ENCODE measurements at regions not wholly inside any gene's neighbourhood (a gene's known extent, or its start where the extent isn't known, plus 50 kb on each side); places are given as distances from the start of the nearest gene placed in this dataset.

DNA sequence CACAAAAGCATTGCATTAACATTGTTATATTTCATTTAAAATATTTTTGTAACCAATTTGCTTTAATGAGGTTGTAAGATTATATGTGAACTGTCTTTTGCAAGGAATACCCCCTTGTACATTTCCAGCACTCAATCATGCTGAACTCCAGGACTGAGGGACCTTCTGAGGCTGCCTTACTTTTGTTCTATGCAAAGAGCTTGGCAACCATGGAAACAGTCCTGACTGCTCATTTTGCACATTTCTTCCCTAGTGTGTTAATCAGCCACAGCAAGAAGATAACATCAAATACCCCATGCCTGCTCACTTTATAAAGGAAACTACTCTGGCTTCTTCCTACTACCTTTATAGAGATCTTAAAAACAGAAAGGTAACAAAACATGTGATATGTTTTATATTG lies 355.6 kb upstream of the IZUMO3 start:
- ChIA-PET POLR2A (no interaction called here), CTCF (ENCODE audit: low intra/inter-chr PET ratio, low total read pairs) (no interaction called here)
- BruUV-seq (replicated peaks): no TSS peak
- intact Hi-C loops (cut with micrococcal nuclease; ENCODE audit: unreplicated experiment) (no loop called here), in situ Hi-C loops (cut with HindIII; ENCODE audit: extremely low pct_ligation_motif_present, low pct_unique_long_range_greater_than_20kb) (no loop called here)
- H3K79me2 ChIP-seq (ENCODE audit: insufficient read depth, low read length): no peaks in the 10 kb centered on the region
- FAIRE-seq (no peak), DNase-seq (ENCODE audit: low spot score) (no peak), ATAC-seq (no peak)
- TF ChIP-seq ZNF549 (CRISPR knock-in tag; IDR thresholded peaks at IDR 0.05) (no peak), ZNF335 (CRISPR knock-in tag; IDR thresholded peaks at IDR 0.05) (no peak), KAT7 (CRISPR knock-in tag; IDR thresholded peaks at IDR 0.05; ENCODE audit: borderline replicate concordance) (no peak), EZH2 (conservative IDR thresholded peaks at IDR 0.05; ENCODE audit: low read depth, low read length) (no peak)
- TF ChIP-seq, protein P1, sequence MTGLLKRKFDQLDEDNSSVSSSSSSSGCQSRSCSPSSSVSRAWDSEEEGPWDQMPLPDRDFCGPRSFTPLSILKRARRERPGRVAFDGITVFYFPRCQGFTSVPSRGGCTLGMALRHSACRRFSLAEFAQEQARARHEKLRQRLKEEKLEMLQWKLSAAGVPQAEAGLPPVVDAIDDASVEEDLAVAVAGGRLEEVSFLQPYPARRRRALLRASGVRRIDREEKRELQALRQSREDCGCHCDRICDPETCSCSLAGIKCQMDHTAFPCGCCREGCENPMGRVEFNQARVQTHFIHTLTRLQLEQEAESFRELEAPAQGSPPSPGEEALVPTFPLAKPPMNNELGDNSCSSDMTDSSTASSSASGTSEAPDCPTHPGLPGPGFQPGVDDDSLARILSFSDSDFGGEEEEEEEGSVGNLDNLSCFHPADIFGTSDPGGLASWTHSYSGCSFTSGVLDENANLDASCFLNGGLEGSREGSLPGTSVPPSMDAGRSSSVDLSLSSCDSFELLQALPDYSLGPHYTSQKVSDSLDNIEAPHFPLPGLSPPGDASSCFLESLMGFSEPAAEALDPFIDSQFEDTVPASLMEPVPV (CRISPR knock-in tag; IDR thresholded peaks at IDR 0.05): no peak
- TF ChIP-seq, protein P2, sequence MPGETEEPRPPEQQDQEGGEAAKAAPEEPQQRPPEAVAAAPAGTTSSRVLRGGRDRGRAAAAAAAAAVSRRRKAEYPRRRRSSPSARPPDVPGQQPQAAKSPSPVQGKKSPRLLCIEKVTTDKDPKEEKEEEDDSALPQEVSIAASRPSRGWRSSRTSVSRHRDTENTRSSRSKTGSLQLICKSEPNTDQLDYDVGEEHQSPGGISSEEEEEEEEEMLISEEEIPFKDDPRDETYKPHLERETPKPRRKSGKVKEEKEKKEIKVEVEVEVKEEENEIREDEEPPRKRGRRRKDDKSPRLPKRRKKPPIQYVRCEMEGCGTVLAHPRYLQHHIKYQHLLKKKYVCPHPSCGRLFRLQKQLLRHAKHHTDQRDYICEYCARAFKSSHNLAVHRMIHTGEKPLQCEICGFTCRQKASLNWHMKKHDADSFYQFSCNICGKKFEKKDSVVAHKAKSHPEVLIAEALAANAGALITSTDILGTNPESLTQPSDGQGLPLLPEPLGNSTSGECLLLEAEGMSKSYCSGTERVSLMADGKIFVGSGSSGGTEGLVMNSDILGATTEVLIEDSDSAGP (CRISPR knock-in tag; IDR thresholded peaks at IDR 0.05; ENCODE audit: borderline replicate concordance): no peak
- H3K27ac ChIP-seq (ENCODE audit: extremely low read length, insufficient read depth, low read length): no peak overlapping the region
- no peak overlapping the region for H3K4me3 ChIP-seq (replicated peaks in 1 of 3; ENCODE audit: insufficient read depth in 1 of 3, low read depth in 2 of 3, low read length in 3 of 3)
- no peaks in the 10 kb centered on the region for H3K4me1 ChIP-seq (ENCODE audit: insufficient read depth, low read length)
- no peaks in the 10 kb centered on the region for H4K20me1 ChIP-seq (ENCODE audit: insufficient read depth, low read length)
- H2AFZ ChIP-seq (ENCODE audit: low read length): no peak overlapping the region
- H3K9me3 ChIP-seq (ENCODE audit: low read length): peaks cover 10% of the 10 kb centered on the region; the same call in 1 of the 2 replicates
- no peaks in the 10 kb centered on the region for H3K27me3 ChIP-seq (ENCODE audit: control insufficient read depth in 1 of 2, insufficient read depth in 2 of 2, low read length in 2 of 2)
- no peaks in the 10 kb centered on the region for H3K36me3 ChIP-seq (replicated peaks in 1 of 2; ENCODE audit: control insufficient read depth in 1 of 2, insufficient read depth in 2 of 2, low read length in 2 of 2)
- no peak overlapping the region for H3K9ac ChIP-seq (ENCODE audit: insufficient read depth, low read depth, low read length)
- H3K4me2 ChIP-seq (ENCODE audit: low read depth, low read length): no peak overlapping the region

DNA sequence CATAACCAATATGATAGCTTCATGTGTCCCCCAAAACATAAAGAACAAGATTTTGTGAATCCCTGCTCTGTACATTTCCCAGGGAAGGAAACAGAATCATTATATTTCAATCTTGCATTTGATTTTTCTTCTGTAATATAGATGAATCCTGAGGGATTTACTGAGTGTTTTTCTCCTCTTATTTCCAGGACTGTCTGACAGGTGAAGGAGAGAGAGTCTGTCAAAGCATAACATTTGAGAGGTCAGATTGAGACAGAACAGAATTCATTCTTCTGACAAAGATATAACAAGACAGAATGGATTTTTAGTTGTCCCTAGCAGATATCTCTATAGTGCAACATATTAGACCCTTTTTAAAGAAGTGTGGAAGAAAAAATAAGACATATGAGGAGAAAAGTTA lies 354.5 kb upstream of the IZUMO3 start:
- Histone ChIP-seq H3K4me2 (ENCODE audit: low read depth, low read length) (no peak overlapping the region), H4K20me1 (ENCODE audit: insufficient read depth, low read length) (no peaks in the 10 kb centered on the region), H3K9ac (ENCODE audit: insufficient read depth, low read depth, low read length) (no peak overlapping the region), H2AFZ (ENCODE audit: low read length) (no peak overlapping the region), H3K27me3 (ENCODE audit: control insufficient read depth in 1 of 2, insufficient read depth in 2 of 2, low read length in 2 of 2) (no peaks in the 10 kb centered on the region), H3K79me2 (ENCODE audit: insufficient read depth, low read length) (no peaks in the 10 kb centered on the region), H3K4me1 (ENCODE audit: insufficient read depth, low read length) (no peaks in the 10 kb centered on the region), H3K4me3 (replicated peaks in 1 of 3; ENCODE audit: insufficient read depth in 1 of 3, low read depth in 2 of 3, low read length in 3 of 3) (no peak overlapping the region), H3K9me3 (ENCODE audit: low read length) (peaks cover 10% of the 10 kb centered on the region; the same call in 1 of the 2 replicates), H3K36me3 (replicated peaks in 1 of 2; ENCODE audit: control insufficient read depth in 1 of 2, insufficient read depth in 2 of 2, low read length in 2 of 2) (no peaks in the 10 kb centered on the region), H3K27ac (ENCODE audit: extremely low read length, insufficient read depth, low read length) (no peak overlapping the region)
- ATAC-seq (no peak), FAIRE-seq (no peak), DNase-seq (ENCODE audit: low spot score) (no peak)
- intact Hi-C loops (cut with micrococcal nuclease; ENCODE audit: unreplicated experiment) (no loop called here), in situ Hi-C loops (cut with HindIII; ENCODE audit: extremely low pct_ligation_motif_present, low pct_unique_long_range_greater_than_20kb) (no loop called here)
- CTCF ChIA-PET (ENCODE audit: low intra/inter-chr PET ratio, low total read pairs): no interaction called here
- no peak for TF ChIP-seq RELA (CRISPR knock-in tag; IDR thresholded peaks at IDR 0.05)
- TF ChIP-seq ZNF841 (CRISPR knock-in tag; IDR thresholded peaks at IDR 0.05; ENCODE audit: borderline replicate concordance): no peak
- BruUV-seq (replicated peaks): no TSS peak
- POLR2A ChIA-PET: no interaction called here

Data from HepG2 (cell line).